ENCODE measurements at regions not wholly inside any gene's neighbourhood (a gene's known extent, or its start where the extent isn't known, plus 50 kb on each side); places are given as distances from the start of the nearest gene placed in this dataset.

- peaks cover 0 to 2% (median 0%) of the 10 kb centered on the region in 11 experiments; a peak in 4 of 22 replicates for H3K9me3 ChIP-seq (replicated peaks in 1 of 11)
- H3K4me2 ChIP-seq, result no peak overlapping the region
- no peak overlapping the region for H3K9ac ChIP-seq
- TF ChIP-seq Cebpa-rat (IDR thresholded peaks at IDR 0.05), result no peak
- H3K4me1 ChIP-seq, result peaks cover 14 to 46% (median 29%) of the 10 kb centered on the region in 10 experiments
- H3K36me3 ChIP-seq, result no peaks in the 10 kb centered on the region
- H4K20me1 ChIP-seq, result no peaks in the 10 kb centered on the region
- H3K27ac ChIP-seq, result no peak overlapping the region
- H3K27me3 ChIP-seq, result no peaks in the 10 kb centered on the region
- H3K4me3 ChIP-seq, result no peak overlapping the region
These were observed 144.6 kb upstream of the RASSF8 start for GRCh38 chr12:25813843-25814242.

- Histone ChIP-seq H3K9me3 (replicated peaks in 1 of 11) (no peaks in the 10 kb centered on the region), H3K9ac (no peak overlapping the region), H4K20me1 (no peaks in the 10 kb centered on the region), H3K4me2 (peak overlapping the region; percentile 41 to 78 (median 59)), H3K4me3 (no peak overlapping the region), H3K36me3 (no peaks in the 10 kb centered on the region), H3K4me1 (peaks cover 14 to 35% (median 26%) of the 10 kb centered on the region in 10 experiments), H3K27me3 (no peaks in the 10 kb centered on the region), H3K27ac (peak overlapping the region in 3 of 11 experiments; percentile 6 to 44 (median 31); a peak in 5 of 22 replicates)
- no peak for TF ChIP-seq Cebpa-rat (IDR thresholded peaks at IDR 0.05)
These were observed 141.8 kb upstream of the RASSF8 start for GRCh38 chr12:25816637-25817036.

- no peaks in the 10 kb centered on the region for H3K36me3 ChIP-seq
- peak overlapping the region; percentile 41 to 78 (median 59) for H3K4me2 ChIP-seq
- H3K4me1 ChIP-seq, result peaks cover 14 to 30% (median 24%) of the 10 kb centered on the region in 10 experiments
- H3K4me3 ChIP-seq, result no peak overlapping the region
- no peaks in the 10 kb centered on the region for H3K9me3 ChIP-seq (replicated peaks in 1 of 11)
- no peak for TF ChIP-seq Cebpa-rat (IDR thresholded peaks at IDR 0.05)
- H4K20me1 ChIP-seq, result no peaks in the 10 kb centered on the region
- no peaks in the 10 kb centered on the region for H3K27me3 ChIP-seq
- peak overlapping the region in 3 of 11 experiments; percentile 6 to 44 (median 31); a peak in 4 of 22 replicates for H3K27ac ChIP-seq
- no peak overlapping the region for H3K9ac ChIP-seq
These were observed 141.3 kb upstream of the RASSF8 start for GRCh38 chr12:25817166-25817565.

GRCh38 chr12:25818596-25819390 is 139.7 kb upstream of the RASSF8 start:
- H3K9ac ChIP-seq, result no peak overlapping the region
- TF ChIP-seq Cebpa-rat (IDR thresholded peaks at IDR 0.05), result no peak
- no peaks in the 10 kb centered on the region for H4K20me1 ChIP-seq
- H3K27me3 ChIP-seq, result no peaks in the 10 kb centered on the region
- peaks cover 14 to 27% (median 24%) of the 10 kb centered on the region in 10 experiments for H3K4me1 ChIP-seq
- H3K36me3 ChIP-seq, result no peaks in the 10 kb centered on the region
- no peak overlapping the region for H3K4me2 ChIP-seq
- no peaks in the 10 kb centered on the region for H3K9me3 ChIP-seq (replicated peaks in 1 of 11)
- no peak overlapping the region for H3K27ac ChIP-seq
- no peak overlapping the region for H3K4me3 ChIP-seq

GRCh38 chr12:25819691-25820090 is 138.8 kb upstream of the RASSF8 start:
- no peak for TF ChIP-seq Cebpa-rat (IDR thresholded peaks at IDR 0.05)
- Histone ChIP-seq H3K9me3 (replicated peaks in 1 of 11) (no peaks in the 10 kb centered on the region), H3K4me1 (peaks cover 14 to 27% (median 24%) of the 10 kb centered on the region in 10 experiments), H3K36me3 (no peaks in the 10 kb centered on the region), H3K4me2 (no peak overlapping the region), H3K27ac (no peak overlapping the region), H3K4me3 (no peak overlapping the region), H3K9ac (no peak overlapping the region), H3K27me3 (no peaks in the 10 kb centered on the region), H4K20me1 (no peaks in the 10 kb centered on the region)

- TF ChIP-seq Cebpa-rat (IDR thresholded peaks at IDR 0.05), result no peak
- H3K4me3 ChIP-seq, result no peak overlapping the region
These were observed 136.2 kb upstream of the RASSF8 start for GRCh38 chr12:25822281-25822680.

GRCh38 chr12:25824734-25825133 is 133.7 kb upstream of the RASSF8 start:
- Histone ChIP-seq H3K9ac (no peak overlapping the region), H3K4me1 (no peaks in the 10 kb centered on the region), H3K36me3 (no peaks in the 10 kb centered on the region), H3K4me3 (no peak overlapping the region), H3K9me3 (replicated peaks in 1 of 11) (no peaks in the 10 kb centered on the region), H3K27ac (no peak overlapping the region), H4K20me1 (no peaks in the 10 kb centered on the region), H3K27me3 (no peaks in the 10 kb centered on the region), H3K4me2 (no peak overlapping the region)
- TF ChIP-seq Cebpa-rat (IDR thresholded peaks at IDR 0.05), result no peak

More at GRCh38 chr12:25822281-25822680, 136.2 kb upstream of the RASSF8 start:
- H3K4me2 ChIP-seq, result no peak overlapping the region
- no peaks in the 10 kb centered on the region for H4K20me1 ChIP-seq
- H3K9me3 ChIP-seq (replicated peaks in 1 of 11), result no peaks in the 10 kb centered on the region
- H3K9ac ChIP-seq, result no peak overlapping the region
- peaks cover 2 to 6% (median 4%) of the 10 kb centered on the region in 10 experiments for H3K4me1 ChIP-seq
- no peak overlapping the region for H3K27ac ChIP-seq
- no peaks in the 10 kb centered on the region for H3K36me3 ChIP-seq
- no peaks in the 10 kb centered on the region for H3K27me3 ChIP-seq

GRCh38 chr12:25825446-25825845 is 133.0 kb upstream of the RASSF8 start:
- no peak for TF ChIP-seq Cebpa-rat (IDR thresholded peaks at IDR 0.05)
- Histone ChIP-seq H3K4me3 (no peak overlapping the region), H4K20me1 (no peaks in the 10 kb centered on the region), H3K9ac (no peak overlapping the region), H3K9me3 (replicated peaks in 1 of 11) (no peaks in the 10 kb centered on the region), H3K27me3 (no peaks in the 10 kb centered on the region), H3K4me1 (no peaks in the 10 kb centered on the region), H3K27ac (no peak overlapping the region), H3K36me3 (no peaks in the 10 kb centered on the region), H3K4me2 (no peak overlapping the region)

- no peak overlapping the region for H3K27ac ChIP-seq
These were observed 131.3 kb upstream of the RASSF8 start for GRCh38 chr12:25827141-25827540.

GRCh38 chr12:25827747-25828146 is 130.7 kb upstream of the RASSF8 start:
- H3K4me1 ChIP-seq, result no peaks in the 10 kb centered on the region
- H3K36me3 ChIP-seq, result no peaks in the 10 kb centered on the region
- TF ChIP-seq Cebpa-rat (IDR thresholded peaks at IDR 0.05), result no peak
- H3K9me3 ChIP-seq (replicated peaks in 1 of 11), result no peaks in the 10 kb centered on the region
- no peaks in the 10 kb centered on the region for H4K20me1 ChIP-seq
- no peak overlapping the region for H3K27ac ChIP-seq
- no peak overlapping the region for H3K4me2 ChIP-seq
- H3K4me3 ChIP-seq, result no peak overlapping the region
- H3K27me3 ChIP-seq, result no peaks in the 10 kb centered on the region
- H3K9ac ChIP-seq, result no peak overlapping the region

More at GRCh38 chr12:25827141-25827540, 131.3 kb upstream of the RASSF8 start:
- Histone ChIP-seq H3K4me1 (no peaks in the 10 kb centered on the region), H3K4me2 (no peak overlapping the region), H3K9me3 (replicated peaks in 1 of 11) (no peaks in the 10 kb centered on the region), H4K20me1 (no peaks in the 10 kb centered on the region), H3K9ac (no peak overlapping the region), H3K27me3 (no peaks in the 10 kb centered on the region), H3K36me3 (no peaks in the 10 kb centered on the region), H3K4me3 (no peak overlapping the region)
- TF ChIP-seq Cebpa-rat (IDR thresholded peaks at IDR 0.05), result no peak
